ENCODE measurements at regions not wholly inside any gene's neighbourhood (a gene's known extent, or its start where the extent isn't known, plus 50 kb on each side); places are given as distances from the start of the nearest gene placed in this dataset.
"Not testable (repeated sequence)": the region's sequence is repeated elsewhere in the genome, so short reads cannot be mapped to it uniquely, and the experiment has no call there.

DNA sequence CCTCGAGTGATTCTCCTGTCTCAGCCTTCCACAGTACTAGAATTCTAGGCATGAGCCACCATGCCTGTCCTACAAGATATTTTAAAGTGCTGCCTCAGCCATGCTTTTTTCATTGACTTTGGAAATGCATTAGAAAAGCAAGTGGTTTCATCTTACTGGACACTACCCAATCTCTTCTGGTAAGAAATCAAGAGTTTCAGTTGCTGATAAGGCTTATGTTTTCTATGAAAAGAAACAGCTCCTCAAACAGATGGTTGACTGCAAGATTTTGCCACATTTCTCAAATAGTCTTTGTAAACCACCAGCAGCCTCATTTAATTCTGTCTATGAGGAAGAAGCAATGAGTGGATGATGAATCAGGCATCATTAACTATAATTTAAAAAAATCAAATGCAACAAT is 264.5 kb upstream of the LRP1B start:
- Mint-ChIP-seq H3K27ac (no peak overlapping the region), H3K9me3 (peaks cover 4% of the 10 kb centered on the region), H3K4me1 (no peaks in the 10 kb centered on the region), H3K4me3 (no peak overlapping the region), H3K36me3 (ENCODE audit: low read depth) (no peaks in the 10 kb centered on the region), H3K27me3 (no peaks in the 10 kb centered on the region)
- DNase-seq: no peak
- intact Hi-C loops (cut with micrococcal nuclease): no loop called here

DNA sequence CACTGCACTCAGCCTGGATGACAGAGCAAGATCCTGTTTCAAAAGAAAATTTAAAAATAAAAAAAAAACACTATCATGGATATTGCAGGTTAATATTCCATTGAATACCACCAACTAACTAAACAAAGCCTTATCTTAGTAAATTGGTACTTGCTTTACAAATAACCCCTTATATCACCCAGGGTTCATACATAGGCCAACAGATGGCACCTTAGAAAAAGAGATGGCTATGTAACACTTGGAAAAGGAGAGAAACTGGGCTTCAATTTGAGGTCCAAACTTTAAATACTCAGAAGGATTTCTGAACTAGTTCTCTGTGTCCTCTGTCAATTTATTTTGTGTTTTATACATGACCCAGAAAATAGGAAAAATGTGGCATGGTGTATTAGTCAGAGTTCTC is 249.6 kb upstream of the LRP1B start:
- Mint-ChIP-seq H3K4me1 (no peaks in the 10 kb centered on the region), H3K4me3 (no peak overlapping the region), H3K27ac (no peak overlapping the region), H3K27me3 (no peaks in the 10 kb centered on the region), H3K36me3 (ENCODE audit: low read depth) (no peaks in the 10 kb centered on the region), H3K9me3 (no peaks in the 10 kb centered on the region)
- DNase-seq: no peak
- intact Hi-C loops (cut with micrococcal nuclease): no loop called here

DNA sequence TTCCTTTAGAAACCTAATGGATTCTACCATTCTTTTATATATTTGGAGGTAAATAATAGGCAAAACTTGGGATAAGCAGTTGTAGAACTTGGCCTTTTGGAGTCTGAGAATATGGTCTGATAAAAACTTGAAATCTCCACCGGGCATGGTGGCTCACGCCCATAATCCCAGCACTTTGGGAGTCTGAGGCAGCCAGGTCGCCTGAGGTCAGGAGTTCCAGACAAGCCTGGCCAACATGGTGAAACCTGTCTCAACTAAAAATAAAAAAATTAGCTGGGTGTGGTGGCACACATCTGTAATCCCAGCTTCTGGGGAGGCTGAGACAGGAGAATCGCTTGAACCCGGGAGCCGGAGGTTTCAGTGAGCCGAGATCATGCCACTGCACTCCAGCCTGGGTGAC is 231.3 kb upstream of the LRP1B start:
- H3K36me3 Mint-ChIP-seq (ENCODE audit: low read depth); H3K4me1 Mint-ChIP-seq; H3K27me3 Mint-ChIP-seq; intact Hi-C loops (cut with micrococcal nuclease); DNase-seq; H3K27ac Mint-ChIP-seq; H3K9me3 Mint-ChIP-seq; H3K4me3 Mint-ChIP-seq: not testable (repeated sequence)

DNA sequence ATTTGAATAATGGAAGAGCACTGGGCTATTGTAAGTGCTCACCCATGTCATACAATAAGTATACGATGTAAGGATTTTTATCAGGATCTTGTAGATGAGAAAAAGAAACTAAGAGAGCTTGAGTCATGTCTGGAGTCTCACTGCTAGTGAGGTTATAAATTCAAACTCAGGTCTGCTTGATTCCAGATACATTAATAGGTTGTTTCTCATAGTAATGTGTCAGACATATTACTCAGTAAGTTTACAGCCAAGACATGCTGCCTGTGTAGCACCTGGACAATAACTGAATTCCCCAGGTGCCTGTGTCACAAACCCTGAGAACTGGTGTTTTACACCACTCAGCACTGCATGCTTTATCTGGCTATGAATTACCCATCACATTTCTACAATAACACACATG is 216.9 kb upstream of the LRP1B start:
- Mint-ChIP-seq H3K36me3 (ENCODE audit: low read depth) (no peaks in the 10 kb centered on the region), H3K9me3 (no peaks in the 10 kb centered on the region)

DNA sequence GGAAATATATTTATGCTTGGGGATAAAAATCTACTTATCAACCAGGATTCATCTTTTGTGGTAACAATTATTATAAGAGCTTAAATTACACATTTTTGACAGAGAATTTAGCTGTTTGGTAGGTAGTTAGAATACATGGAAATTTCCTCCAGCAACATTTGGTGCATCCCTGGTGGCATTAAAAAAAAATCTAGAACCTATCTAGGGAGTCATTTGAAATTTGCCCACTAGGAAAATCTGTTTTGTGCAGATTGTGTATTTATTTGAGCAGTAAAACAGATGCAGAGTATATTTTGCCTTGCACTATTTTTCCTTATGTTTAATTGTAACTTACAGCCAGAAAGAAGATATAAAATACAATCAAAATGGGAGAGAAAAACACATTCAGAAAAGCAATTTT is 208.4 kb upstream of the LRP1B start:
- no peak overlapping the region for H3K4me3 Mint-ChIP-seq
- H3K27me3 Mint-ChIP-seq: no peaks in the 10 kb centered on the region
- H3K36me3 Mint-ChIP-seq (ENCODE audit: low read depth): no peaks in the 10 kb centered on the region
- no peak for DNase-seq
- intact Hi-C loops (cut with micrococcal nuclease): no loop called here
- H3K9me3 Mint-ChIP-seq: no peaks in the 10 kb centered on the region
- H3K4me1 Mint-ChIP-seq: no peaks in the 10 kb centered on the region
- H3K27ac Mint-ChIP-seq: no peak overlapping the region

More for the DNA sequence above, 216.9 kb upstream of the LRP1B start:
- H3K4me3 Mint-ChIP-seq: no peak overlapping the region
- H3K27ac Mint-ChIP-seq: no peak overlapping the region
- no peaks in the 10 kb centered on the region for H3K4me1 Mint-ChIP-seq
- H3K27me3 Mint-ChIP-seq: no peaks in the 10 kb centered on the region
- no peak for DNase-seq
- intact Hi-C loops (cut with micrococcal nuclease): no loop called here

DNA sequence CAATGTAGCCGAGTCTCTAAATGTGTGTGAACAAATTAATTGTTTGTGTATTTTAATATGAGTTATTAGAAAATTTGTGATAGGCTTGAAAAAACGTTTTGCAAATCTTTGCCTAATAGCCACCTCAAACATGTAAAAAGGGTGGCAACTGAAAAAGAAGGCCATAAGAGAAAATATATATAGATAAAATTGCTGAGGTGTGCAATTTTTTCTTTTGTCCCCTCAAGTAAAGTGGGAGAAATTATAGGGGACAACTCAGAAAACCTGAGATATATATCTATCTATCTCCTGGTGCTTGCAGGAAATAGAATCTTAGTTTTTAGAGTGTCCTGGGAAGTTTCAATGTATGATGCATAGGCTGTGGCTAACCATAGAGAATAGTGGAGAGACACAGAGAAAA is 201.4 kb upstream of the LRP1B start:
- H3K27me3 Mint-ChIP-seq: no peaks in the 10 kb centered on the region
- intact Hi-C loops (cut with micrococcal nuclease): no loop called here
- no peaks in the 10 kb centered on the region for H3K9me3 Mint-ChIP-seq
- no peak overlapping the region for H3K4me3 Mint-ChIP-seq
- no peak overlapping the region for H3K27ac Mint-ChIP-seq
- no peaks in the 10 kb centered on the region for H3K36me3 Mint-ChIP-seq (ENCODE audit: low read depth)
- no peak for DNase-seq
- H3K4me1 Mint-ChIP-seq: no peaks in the 10 kb centered on the region

DNA sequence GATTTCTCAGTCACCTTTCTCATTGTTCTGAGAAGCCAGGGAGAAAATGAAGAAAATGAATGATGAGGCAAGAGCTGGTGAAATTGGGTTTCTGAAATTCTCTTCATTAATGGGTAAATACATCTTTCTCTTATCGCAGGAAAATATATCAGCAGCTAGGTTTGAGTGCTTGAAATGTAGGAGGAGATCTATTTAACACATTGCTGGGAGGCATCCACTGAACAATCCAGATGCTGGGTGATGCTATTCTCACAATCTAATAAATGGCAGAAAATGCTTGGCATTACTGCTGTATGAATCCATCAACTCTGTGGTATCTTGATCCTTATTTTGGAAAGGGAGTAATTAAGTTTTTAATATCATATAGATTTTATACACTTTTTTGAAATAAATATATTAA is 199.6 kb upstream of the LRP1B start:
- DNase-seq: no peak
- intact Hi-C loops (cut with micrococcal nuclease): no loop called here
- H3K36me3 Mint-ChIP-seq (ENCODE audit: low read depth): no peaks in the 10 kb centered on the region
- no peak overlapping the region for H3K27ac Mint-ChIP-seq
- no peaks in the 10 kb centered on the region for H3K4me1 Mint-ChIP-seq
- no peak overlapping the region for H3K4me3 Mint-ChIP-seq
- H3K9me3 Mint-ChIP-seq: no peaks in the 10 kb centered on the region
- no peaks in the 10 kb centered on the region for H3K27me3 Mint-ChIP-seq

DNA sequence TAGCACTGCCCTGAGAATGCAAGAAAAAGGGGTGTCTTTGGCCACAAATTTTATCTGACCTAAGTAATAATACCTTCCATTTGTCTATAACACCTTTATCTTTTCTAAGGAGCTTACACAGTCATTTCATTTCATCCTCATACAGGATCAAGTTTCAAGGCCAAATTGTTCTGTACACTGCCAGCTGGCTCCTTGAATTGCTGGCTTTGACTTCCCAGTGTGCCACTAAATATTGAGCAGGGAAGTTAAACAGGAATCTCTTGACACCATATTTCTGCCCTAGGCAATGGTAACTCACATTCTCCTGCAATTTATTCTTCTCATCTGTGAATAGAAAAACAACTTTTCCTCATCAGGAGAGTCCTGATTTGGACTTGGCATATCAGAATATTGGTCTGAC is 195.1 kb upstream of the LRP1B start:
- Mint-ChIP-seq H3K27me3 (no peaks in the 10 kb centered on the region), H3K4me3 (no peak overlapping the region), H3K9me3 (no peaks in the 10 kb centered on the region), H3K4me1 (no peaks in the 10 kb centered on the region), H3K27ac (no peak overlapping the region), H3K36me3 (ENCODE audit: low read depth) (no peaks in the 10 kb centered on the region)
- no peak for DNase-seq
- intact Hi-C loops (cut with micrococcal nuclease): no loop called here

DNA sequence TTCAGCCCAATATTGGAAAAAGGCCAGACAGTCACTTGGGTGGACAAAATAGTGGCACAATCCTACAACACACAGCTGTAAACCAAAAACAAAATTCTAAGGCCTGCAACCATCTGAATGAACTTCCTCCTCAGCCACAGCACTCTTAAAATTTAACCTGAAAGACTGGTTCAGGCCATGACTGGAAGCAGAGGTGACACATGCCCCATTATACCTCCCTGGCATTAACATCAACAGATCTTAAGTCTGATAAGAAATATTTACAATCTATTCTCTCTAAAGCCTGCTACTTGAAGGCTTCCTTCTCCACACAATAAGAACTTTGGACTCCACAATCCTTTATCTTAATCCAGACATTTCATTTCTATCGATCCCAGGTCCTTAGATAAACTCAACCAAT is 192.4 kb upstream of the LRP1B start:
- H3K9me3 Mint-ChIP-seq: peaks cover 3% of the 10 kb centered on the region
- no peak overlapping the region for H3K27ac Mint-ChIP-seq
- intact Hi-C loops (cut with micrococcal nuclease): no loop called here
- DNase-seq: no peak
- H3K4me3 Mint-ChIP-seq: no peak overlapping the region
- H3K36me3 Mint-ChIP-seq (ENCODE audit: low read depth): no peaks in the 10 kb centered on the region
- no peaks in the 10 kb centered on the region for H3K4me1 Mint-ChIP-seq
- H3K27me3 Mint-ChIP-seq: no peaks in the 10 kb centered on the region

DNA sequence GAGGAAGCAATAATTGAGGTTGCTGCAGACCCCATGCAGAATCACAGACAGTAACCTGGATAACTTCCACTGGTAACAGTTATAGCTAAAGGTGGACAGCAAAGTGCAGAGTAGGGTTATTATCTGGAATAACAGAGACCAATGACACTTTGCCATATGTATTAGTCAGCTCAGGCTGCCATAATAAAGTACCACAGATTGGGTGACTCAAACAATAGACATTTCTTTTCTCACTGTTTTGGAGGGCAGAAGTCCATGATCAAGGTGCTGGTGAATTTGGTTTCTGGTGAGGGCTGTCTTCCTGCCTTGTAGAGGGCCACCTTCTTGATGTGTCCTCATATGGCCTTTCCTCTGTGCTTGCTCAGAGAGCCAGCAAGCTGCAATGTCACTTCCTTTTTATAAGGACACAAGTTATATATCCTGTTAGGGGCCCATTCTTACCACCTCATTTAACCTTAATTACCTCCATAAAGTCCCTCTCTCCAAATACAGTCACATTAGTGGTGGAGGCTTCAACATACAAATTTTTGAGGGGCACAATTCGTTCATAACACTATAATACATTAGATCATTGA is 191.0 kb upstream of the LRP1B start:
- Mint-ChIP-seq H3K36me3 (ENCODE audit: low read depth) (no peaks in the 10 kb centered on the region), H3K4me1 (no peaks in the 10 kb centered on the region), H3K9me3 (peaks cover 3% of the 10 kb centered on the region), H3K27me3 (no peaks in the 10 kb centered on the region), H3K27ac (no peak overlapping the region), H3K4me3 (no peak overlapping the region)
- DNase-seq: no peak
- intact Hi-C loops (cut with micrococcal nuclease): no loop called here

DNA sequence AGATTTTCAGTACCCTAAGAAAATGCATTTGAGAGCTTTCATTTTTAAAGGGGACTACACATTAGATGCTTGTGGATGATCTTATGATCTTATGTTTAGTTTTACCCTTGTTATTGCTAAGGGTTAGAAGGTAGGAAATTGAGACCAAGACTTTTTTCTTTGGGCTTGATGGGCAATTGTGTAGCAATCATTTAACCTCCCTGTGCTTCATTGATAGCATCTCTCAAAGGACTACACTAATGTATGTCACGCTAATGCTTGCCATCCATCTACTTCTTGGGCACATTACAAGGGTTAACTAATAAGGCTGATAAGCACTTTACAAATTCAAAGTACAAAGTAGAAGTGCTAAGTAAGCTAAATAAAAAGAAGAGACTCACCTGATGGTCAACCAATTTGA is 189.3 kb upstream of the LRP1B start:
- Mint-ChIP-seq H3K4me1 (no peaks in the 10 kb centered on the region), H3K27ac (no peak overlapping the region), H3K9me3 (peaks cover 3% of the 10 kb centered on the region), H3K36me3 (ENCODE audit: low read depth) (no peaks in the 10 kb centered on the region), H3K27me3 (no peaks in the 10 kb centered on the region), H3K4me3 (no peak overlapping the region)
- no peak for DNase-seq
- intact Hi-C loops (cut with micrococcal nuclease): no loop called here

DNA sequence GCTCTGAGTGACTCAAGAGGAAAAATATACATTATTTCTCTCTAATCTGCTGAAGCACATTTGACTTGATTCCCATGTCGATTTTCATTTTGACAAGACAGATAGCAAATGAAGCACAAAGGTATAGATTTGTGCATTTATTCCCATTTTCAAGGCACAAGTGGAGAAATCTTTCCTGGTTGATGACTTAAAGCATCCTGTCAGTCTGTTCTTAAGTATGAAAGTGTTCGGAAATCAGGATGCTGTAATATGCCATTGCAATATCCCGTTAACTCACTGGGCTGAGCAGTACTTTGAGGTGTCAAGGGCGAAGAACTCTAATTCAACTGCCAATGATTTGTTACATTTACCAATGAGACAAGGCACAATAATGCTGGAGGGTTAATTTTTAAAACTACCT is 185.2 kb upstream of the LRP1B start:
- H3K9me3 Mint-ChIP-seq: peaks cover 7% of the 10 kb centered on the region
- intact Hi-C loops (cut with micrococcal nuclease): no loop called here
- DNase-seq: no peak
- H3K4me3 Mint-ChIP-seq: no peak overlapping the region
- no peak overlapping the region for H3K27ac Mint-ChIP-seq
- no peaks in the 10 kb centered on the region for H3K27me3 Mint-ChIP-seq
- H3K4me1 Mint-ChIP-seq: no peaks in the 10 kb centered on the region
- H3K36me3 Mint-ChIP-seq (ENCODE audit: low read depth): no peaks in the 10 kb centered on the region

DNA sequence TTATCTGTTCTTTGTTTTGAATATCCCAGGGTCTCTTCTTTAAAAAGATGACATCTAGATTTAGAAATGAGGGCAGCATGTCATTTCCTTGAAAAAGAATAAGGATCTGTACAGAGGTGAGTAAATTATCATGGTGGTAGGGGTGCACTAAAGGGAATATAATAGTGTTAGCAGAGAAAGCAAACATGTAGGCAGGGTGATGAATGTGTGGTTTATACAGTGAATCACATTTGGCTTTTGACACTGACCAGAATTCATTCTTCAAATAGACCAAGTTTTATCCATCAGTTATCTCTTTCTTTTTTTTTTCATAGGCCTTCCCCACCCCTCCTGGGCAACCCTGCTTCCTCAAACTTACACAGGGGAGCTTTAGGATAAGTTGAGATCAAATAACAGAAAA is 184.5 kb upstream of the LRP1B start:
- DNase-seq: no peak
- Mint-ChIP-seq H3K36me3 (ENCODE audit: low read depth) (no peaks in the 10 kb centered on the region), H3K27ac (no peak overlapping the region), H3K27me3 (no peaks in the 10 kb centered on the region), H3K4me3 (no peak overlapping the region), H3K4me1 (no peaks in the 10 kb centered on the region), H3K9me3 (peaks cover 8% of the 10 kb centered on the region)
- intact Hi-C loops (cut with micrococcal nuclease): no loop called here

DNA sequence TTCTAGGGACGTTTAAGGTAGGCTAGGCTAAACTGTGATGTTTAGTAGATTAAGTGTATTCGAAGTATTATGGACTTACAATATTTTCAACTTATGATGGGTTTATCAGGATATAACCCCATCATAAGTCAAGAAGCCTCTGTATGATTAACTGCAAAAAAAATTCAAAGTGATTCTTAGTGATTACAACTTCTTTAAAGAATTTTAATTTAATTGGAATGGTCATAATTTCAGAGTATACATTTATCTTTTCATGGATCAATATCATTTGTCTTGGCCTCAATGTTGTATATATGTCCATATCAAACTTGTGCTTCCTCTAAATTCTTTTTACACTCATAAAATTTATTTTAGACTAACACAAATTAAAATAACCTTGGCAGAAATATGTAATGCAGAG is 183.3 kb upstream of the LRP1B start:
- intact Hi-C loops (cut with micrococcal nuclease): no loop called here
- peaks cover 5% of the 10 kb centered on the region for H3K9me3 Mint-ChIP-seq
- no peaks in the 10 kb centered on the region for H3K36me3 Mint-ChIP-seq (ENCODE audit: low read depth)
- H3K4me3 Mint-ChIP-seq: no peak overlapping the region
- H3K27ac Mint-ChIP-seq: no peak overlapping the region
- no peak for DNase-seq
- H3K4me1 Mint-ChIP-seq: no peaks in the 10 kb centered on the region
- H3K27me3 Mint-ChIP-seq: no peaks in the 10 kb centered on the region

DNA sequence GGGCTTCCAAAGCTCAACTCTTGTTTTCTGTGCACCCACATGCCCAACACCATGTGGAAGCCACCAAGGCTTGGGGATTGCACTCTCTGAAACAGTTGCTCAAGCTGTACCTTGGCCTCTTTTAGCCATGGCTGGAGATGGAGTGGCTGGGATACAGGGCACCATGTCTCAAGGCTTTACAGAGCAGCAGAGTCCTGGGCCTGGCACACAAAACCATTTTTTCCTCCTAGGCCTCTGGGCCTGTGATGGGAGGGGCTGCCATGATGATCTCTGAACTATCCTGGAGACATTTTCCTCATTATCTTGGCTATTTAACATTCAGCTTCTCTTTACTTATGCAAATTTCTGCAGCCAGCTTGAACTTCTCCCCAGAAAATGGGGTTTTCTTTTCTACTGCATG is 179.7 kb upstream of the LRP1B start:
- no peak overlapping the region for H3K4me3 Mint-ChIP-seq
- H3K27ac Mint-ChIP-seq: no peak overlapping the region
- H3K36me3 Mint-ChIP-seq (ENCODE audit: low read depth): no peaks in the 10 kb centered on the region
- H3K27me3 Mint-ChIP-seq: no peaks in the 10 kb centered on the region
- peaks cover 5% of the 10 kb centered on the region for H3K9me3 Mint-ChIP-seq
- DNase-seq: no peak
- no peaks in the 10 kb centered on the region for H3K4me1 Mint-ChIP-seq
- intact Hi-C loops (cut with micrococcal nuclease): no loop called here
